H1 (cell line): ENCODE measurements at regions not wholly inside any gene's neighbourhood (a gene's known extent, or its start where the extent isn't known, plus 50 kb on each side); places are given as distances from the start of the nearest gene placed in this dataset.

Source experiments
- CTCF ChIA-PET: fragments of 300-600 bp; sonication (Branson Sonifier 250); formaldehyde crosslinking; loops from one replicate; lab custom pipeline; 2021; ENCODE audit not compliant: partially characterized antibody; lab: Charles Lee
- POLR2A ChIA-PET: fragments of 300-600 bp; sonication (Branson Sonifier 250); formaldehyde crosslinking; loops from one replicate; lab custom pipeline; 2021; ENCODE audit warnings: inconsistent platforms; ENCODE audit not compliant: partially characterized antibody; lab: Charles Lee
- DNase-seq, 2 experiments: peaks; one replicate each; pipeline versions ENCODE4 v3.0.0 to v3.0.0-alpha.2; 2010 to 2022; ENCODE audit warnings: low spot score in 2 of 2, low read depth in 1 of 2, mixed read lengths in 1 of 2
- FAIRE-seq: peaks from 2 replicates; lab custom pipeline; 2011; peaks lifted over from hg19 to GRCh38; lab: Jason Lieb, UNC
- H2AFZ ChIP-seq: 2 replicates; pipeline ENCODE4 v1.8.1; 2012; ENCODE audit warnings: low read length, inconsistent platforms
- H2AK5ac ChIP-seq: 2 replicates; pipeline ENCODE4 v1.6.1; 2013; ENCODE audit warnings: low read depth, low read length
- H2BK120ac ChIP-seq: replicated peaks from 2 replicates; pipeline ENCODE3; 2013; ENCODE audit warnings: low read depth, low read length, inconsistent platforms
- H2BK12ac ChIP-seq: 2 replicates; pipeline ENCODE4 v1.6.1; 2013; ENCODE audit warnings: low read depth, low read length
- H2BK15ac ChIP-seq: 2 replicates; pipeline ENCODE4 v1.6.1; 2013; ENCODE audit warnings: low read length
- H2BK20ac ChIP-seq: 2 replicates; pipeline ENCODE4 v1.6.1; 2013; ENCODE audit warnings: low read length
- H2BK5ac ChIP-seq: 2 replicates; pipeline ENCODE4 v1.6.1; 2013; ENCODE audit warnings: low read depth, low read length
- H3K14ac ChIP-seq: 2 replicates; pipeline ENCODE4 v1.6.1; 2013; ENCODE audit warnings: inconsistent platforms; ENCODE audit not compliant: insufficient read length
- H3K18ac ChIP-seq: 2 replicates; pipeline ENCODE4 v1.6.1; 2013; ENCODE audit warnings: low read length; ENCODE audit errors: extremely low read depth
- H3K23ac ChIP-seq: 2 replicates; pipeline ENCODE4 v1.6.1; 2013; ENCODE audit warnings: inconsistent platforms; ENCODE audit not compliant: insufficient read length
- H3K23me2 ChIP-seq: 2 replicates; pipeline ENCODE4 v1.6.1; 2013; ENCODE audit warnings: low read depth, low read length
- H3K27ac ChIP-seq: 2 replicates; pipeline ENCODE4 v1.6.1; 2011; ENCODE audit warnings: low read depth, low read length, inconsistent platforms
- H3K27me3 ChIP-seq, 4 experiments: replicated peaks in 1 of 4; 1 replicate in 1 of 4; 2 replicates in 3 of 4; pipeline versions ENCODE4 v1.6.1 to v1.8.1; 2011 to 2013; ENCODE audit warnings: low read length in 3 of 4, mild to moderate bottlenecking in 3 of 4, inconsistent platforms in 2 of 4, mixed read lengths in 2 of 4, moderate library complexity in 1 of 4; ENCODE audit not compliant: control insufficient read depth in 3 of 4, insufficient read depth in 3 of 4; ENCODE audit errors: extremely low read depth in 1 of 4
- H3K36me3 ChIP-seq, 4 experiments: 2 replicates each; pipeline versions ENCODE4 v1.6.1 to v1.8.1; 2011 to 2013; ENCODE audit warnings: mild to moderate bottlenecking in 4 of 4, low read length in 3 of 4, moderate library complexity in 2 of 4, control low read depth in 1 of 4, inconsistent platforms in 1 of 4; ENCODE audit not compliant: insufficient read depth in 4 of 4, control insufficient read depth in 2 of 4
- H3K4ac ChIP-seq: replicated peaks from 2 replicates; pipeline ENCODE3; 2013; ENCODE audit warnings: low read length, low read depth, mixed read lengths, inconsistent platforms; ENCODE audit not compliant: insufficient read length
- H3K4me1 ChIP-seq, 4 experiments: replicated peaks in 1 of 4; 1 replicate in 1 of 4; 2 replicates in 3 of 4; pipeline versions ENCODE4 v1.6.1 to v1.8.1; 2011 to 2013; ENCODE audit warnings: low read length in 3 of 4, inconsistent platforms in 2 of 4, mixed read lengths in 1 of 4; ENCODE audit not compliant: insufficient read depth in 4 of 4, control insufficient read depth in 3 of 4
- H3K4me2 ChIP-seq, 2 experiments: 2 replicates each; pipeline versions ENCODE4 v1.6.1 to v1.8.1; 2011 to 2013; ENCODE audit warnings: low read depth in 2 of 2, low read length in 2 of 2, control low read depth in 1 of 2, inconsistent platforms in 1 of 2, mild to moderate bottlenecking in 1 of 2; ENCODE audit not compliant: insufficient read depth in 1 of 2
- H3K4me3 ChIP-seq, 4 experiments: fragments of 200-600, 300-600 bp in 1 of 4; sonication (generic), shearing (Covaris generic), sonication (Bioruptor Twin) in 1 of 4; 2 replicates each; pipeline versions ENCODE4 v1.5.1 to v1.8.1; 2011 to 2016; ENCODE audit warnings: low read length in 4 of 4, low read depth in 3 of 4, control low read depth in 2 of 4, inconsistent platforms in 2 of 4, mild to moderate bottlenecking in 2 of 4, mixed read lengths in 1 of 4, moderate library complexity in 1 of 4; ENCODE audit not compliant: insufficient read depth in 2 of 4; ENCODE audit errors: extremely low read depth in 1 of 4
- H3K56ac ChIP-seq: replicated peaks from 2 replicates; pipeline ENCODE3; 2013; ENCODE audit warnings: low read depth, mild to moderate bottlenecking, mixed read lengths, low read length, inconsistent platforms; ENCODE audit not compliant: insufficient read length
- H3K79me1 ChIP-seq: 2 replicates; pipeline ENCODE4 v1.6.1; 2013; ENCODE audit warnings: low read depth, low read length, control low read depth
- H3K79me2 ChIP-seq, 2 experiments: 2 replicates each; pipeline versions ENCODE4 v1.6.1 to v1.8.1; 2012 to 2013; ENCODE audit warnings: low read length in 2 of 2, mild to moderate bottlenecking in 2 of 2, inconsistent platforms in 1 of 2; ENCODE audit not compliant: insufficient read depth in 2 of 2, control insufficient read depth in 1 of 2
- H3K9ac ChIP-seq, 4 experiments: replicated peaks in 1 of 4; 1 replicate in 1 of 4; 2 replicates in 3 of 4; pipeline versions ENCODE4 v1.6.1 to v1.8.1; 2011 to 2013; ENCODE audit warnings: low read depth in 3 of 4, low read length in 3 of 4, control low read depth in 2 of 4, mild to moderate bottlenecking in 2 of 4, moderate library complexity in 2 of 4, inconsistent platforms in 1 of 4; ENCODE audit errors: extremely low read depth in 1 of 4
- H3K9me3 ChIP-seq, 2 experiments: 2 replicates each; pipeline versions ENCODE4 v1.6.1 to v1.8.1; 2012 to 2013; ENCODE audit warnings: mild to moderate bottlenecking in 2 of 2, moderate library complexity in 2 of 2, control low read depth in 1 of 2, inconsistent platforms in 1 of 2, low read depth in 1 of 2, low read length in 1 of 2, mixed read lengths in 1 of 2; ENCODE audit not compliant: insufficient read depth in 2 of 2
- H4K20me1 ChIP-seq, 2 experiments: replicated peaks in 1 of 2; 2 replicates each; pipeline versions ENCODE3 to v1.8.1; 2011 to 2013; ENCODE audit warnings: inconsistent platforms in 2 of 2, low read length in 2 of 2, mild to moderate bottlenecking in 1 of 2; ENCODE audit not compliant: insufficient read depth in 2 of 2, control insufficient read depth in 1 of 2
- H4K5ac ChIP-seq: 2 replicates; pipeline ENCODE4 v1.6.1; 2013; ENCODE audit warnings: low read length, low read depth, mixed read lengths, inconsistent platforms; ENCODE audit not compliant: insufficient read length
- H4K8ac ChIP-seq: 2 replicates; pipeline ENCODE4 v1.8.0; 2013; ENCODE audit warnings: mild to moderate bottlenecking, moderate library complexity, low read length, inconsistent platforms; ENCODE audit not compliant: insufficient read depth; ENCODE audit errors: extremely low read depth
- H4K91ac ChIP-seq: replicated peaks from 2 replicates; pipeline ENCODE3; 2013; ENCODE audit warnings: low read length, mixed read lengths, inconsistent platforms; ENCODE audit not compliant: insufficient read length
- BCL11A ChIP-seq, 2 experiments: IDR thresholded peaks; one replicate each; pipeline ENCODE4 v1.6.1; 2011; ENCODE audit warnings: low read depth in 2 of 2, low read length in 2 of 2, mild to moderate bottlenecking in 2 of 2
- CTBP2 ChIP-seq: IDR thresholded peaks from 2 replicates; pipeline ENCODE4 v1.7.0; 2011; ENCODE audit warnings: borderline replicate concordance, mild to moderate bottlenecking, moderate library complexity, mixed read lengths, low read length; ENCODE audit not compliant: insufficient read depth, insufficient read length
- KDM1A ChIP-seq: fragments of 200-600, 300-600 bp; sonication (generic); IDR thresholded peaks from 2 replicates; pipeline ENCODE4 v1.7.1; 2016; ENCODE audit warnings: mild to moderate bottlenecking, low read length, borderline replicate concordance
- POLR2AphosphoS5 ChIP-seq: IDR thresholded peaks from 2 replicates; pipeline ENCODE4 v1.6.1; 2011; ENCODE audit warnings: low read depth, low read length
- RBBP5 ChIP-seq: IDR thresholded peaks from 2 replicates; pipeline ENCODE4 v1.7.1; 2012; ENCODE audit warnings: low read depth, mild to moderate bottlenecking, inconsistent platforms, low read length, moderate library complexity, borderline replicate concordance
- TBP ChIP-seq: IDR thresholded peaks from 2 replicates; pipeline ENCODE4 v1.6.1; 2011; ENCODE audit warnings: low read depth, low read length, improper control_type of control experiment
- WGBS, 2 experiments: shearing (Covaris generic) in 1 of 2; methylation state at CpG; one replicate each; pipeline versions ENCODE4 v1.1.6 to v1.1.7; 2013 to 2015; ENCODE audit warnings: low lambda C conversion rate in 2 of 2, mixed read lengths in 2 of 2, inconsistent platforms in 1 of 2, low coverage in 1 of 2, missing lambda C conversion rate in 1 of 2; ENCODE audit not compliant: insufficient replicate concordance in 2 of 2, insufficient coverage in 1 of 2, insufficient read length in 1 of 2; ENCODE audit errors: extremely low coverage in 1 of 2, missing lambda C conversion rate in 1 of 2; 5-methylcytosine and 5-hydroxymethylcytosine counted together

GRCh38 chr5:54383941-54384340 is 71.6 kb upstream of the HSPB3 start:
- Histone ChIP-seq H2BK15ac (no peak overlapping the region), H3K9ac (no peak overlapping the region), H4K91ac (no peak overlapping the region), H3K4ac (no peak overlapping the region), H3K79me1 (no peaks in the 10 kb centered on the region), H3K27ac (no peak overlapping the region), H2BK12ac (no peak overlapping the region), H2AFZ (no peak overlapping the region), H3K23ac (no peak overlapping the region), H4K20me1 (no peaks in the 10 kb centered on the region), H3K36me3 (peaks cover 0 to 2% (median 0%) of the 10 kb centered on the region in 4 experiments; a peak in 1 of 8 replicates), H2AK5ac (no peak overlapping the region), H2BK120ac (no peak overlapping the region), H3K4me1 (no peaks in the 10 kb centered on the region), H3K4me3 (no peak overlapping the region), H3K9me3 (peaks cover 5 to 14% of the 10 kb centered on the region in 2 experiments; a peak in 2 of 4 replicates), H3K56ac (no peak overlapping the region), H3K18ac (no peak overlapping the region), H2BK5ac (no peak overlapping the region), H3K14ac (no peak overlapping the region), H3K23me2 (no peaks in the 10 kb centered on the region), H3K79me2 (no peaks in the 10 kb centered on the region), H3K4me2 (no peak overlapping the region), H3K27me3 (no peaks in the 10 kb centered on the region), H2BK20ac (no peak overlapping the region), H4K5ac (no peak overlapping the region), H4K8ac (no peak overlapping the region)
- ChIA-PET CTCF (no interaction called here), POLR2A (no interaction called here)
- WGBS, 2 experiments: 78% methylated on average over 2 of the region's 2 CpGs; no CpG with 5 or more reads in 1 of the 2 experiments
- FAIRE-seq (no peak), DNase-seq (no peak)
- TF ChIP-seq RBBP5: no peak
- no peak for TF ChIP-seq CTBP2
- no peak for TF ChIP-seq KDM1A
- TF ChIP-seq POLR2AphosphoS5: no peak
- no peak for TF ChIP-seq TBP
- no peak for TF ChIP-seq BCL11A (IDR thresholded peaks at IDR 0.05; ENCODE audit: low read depth in 2 of 2, low read length in 2 of 2)
